ENCODE measurements at regions not wholly inside any gene's neighbourhood (a gene's known extent, or its start where the extent isn't known, plus 50 kb on each side); places are given as distances from the start of the nearest gene placed in this dataset.
"Not testable (repeated sequence)": the region's sequence is repeated elsewhere in the genome, so short reads cannot be mapped to it uniquely, and the experiment has no call there.

GRCh38 chr10:45564303-45564959, 108.1 kb downstream of the ZFAND4 start:
- DNase-seq, result no peak

GRCh38 chr10:45561952-45562351, 110.6 kb downstream of the ZFAND4 start:
- no peak for DNase-seq

- DNase-seq, result no peak
Measured at GRCh38 chr10:45560262-45560661, 112.3 kb downstream of the ZFAND4 start.

- no peak for DNase-seq
Measured at GRCh38 chr10:45558425-45558824, 114.1 kb downstream of the ZFAND4 start.

- no peak for DNase-seq
Measured at GRCh38 chr10:45557275-45557905, 115.2 kb downstream of the ZFAND4 start.

- no peak for DNase-seq
Measured at GRCh38 chr10:45555795-45556194, 116.8 kb downstream of the ZFAND4 start.

- DNase-seq, result not testable (repeated sequence)
Measured at GRCh38 chr10:45555332-45555731, 117.2 kb downstream of the ZFAND4 start.

GRCh38 chr10:45553613-45554012, 119.0 kb downstream of the ZFAND4 start:
- DNase-seq, result no peak

- no peak for DNase-seq
Measured at GRCh38 chr10:45553155-45553554, 119.4 kb downstream of the ZFAND4 start.

- no peak for DNase-seq
Measured at GRCh38 chr10:45552476-45552875, 120.1 kb downstream of the ZFAND4 start.

- no peak for DNase-seq
Measured at GRCh38 chr10:45550903-45551786, 121.4 kb downstream of the ZFAND4 start.

- DNase-seq, result no peak
Measured at GRCh38 chr10:45548068-45548467, 124.5 kb downstream of the ZFAND4 start.

- no peak for DNase-seq
Measured at GRCh38 chr10:45547207-45547606, 125.4 kb downstream of the ZFAND4 start.

GRCh38 chr10:45545150-45545549, 127.4 kb downstream of the ZFAND4 start:
- no peak for DNase-seq

GRCh38 chr10:45544191-45544590, 128.4 kb downstream of the ZFAND4 start:
- no peak for DNase-seq

GRCh38 chr10:45541032-45541431, 131.5 kb downstream of the ZFAND4 start:
- not testable (repeated sequence) for DNase-seq

GRCh38 chr10:45540589-45540988, 132.0 kb downstream of the ZFAND4 start:
- DNase-seq, result not testable (repeated sequence)

GRCh38 chr10:45539569-45539968, 133.0 kb downstream of the ZFAND4 start:
- not testable (repeated sequence) for DNase-seq

GRCh38 chr10:45534572-45534971, 138.0 kb downstream of the ZFAND4 start:
- no peak for DNase-seq

GRCh38 chr10:45532480-45532879, 140.1 kb downstream of the ZFAND4 start:
- DNase-seq, result no peak

- DNase-seq, result no peak
Measured at GRCh38 chr10:45526309-45526905, 146.2 kb downstream of the ZFAND4 start.

GRCh38 chr10:45520476-45520875, 146.5 kb downstream of the ALOX5 start:
- DNase-seq, result no peak

- DNase-seq, result no peak
Measured at GRCh38 chr10:45518741-45519140, 144.7 kb downstream of the ALOX5 start.
